A549 (cell line): ENCODE measurements at regions not wholly inside any gene's neighbourhood (a gene's known extent, or its start where the extent isn't known, plus 50 kb on each side); places are given as distances from the start of the nearest gene placed in this dataset.
"Not testable (repeated sequence)": the region's sequence is repeated elsewhere in the genome, so short reads cannot be mapped to it uniquely, and the experiment has no call there.

Experiments
- ATAC-seq, 2 experiments: fragments of 200-7000 bp in 1 of 2; fragments of >200 bp in 1 of 2; cut with Nextera tagmentation in 1 of 2; cut with Tn5 transposase in 1 of 2; 3 replicates each; pipeline versions ENCODE4 v1.8.0 to v1.9.1; 2018 to 2020; ENCODE audit warnings: mild to moderate bottlenecking in 1 of 2, moderate library complexity in 1 of 2
- CTCF ChIA-PET: fragments of 300-600 bp; sonication (Branson Sonifier 250); formaldehyde crosslinking; extraction: SDS; loops from one replicate; lab custom pipeline; 2021; ENCODE audit warnings: antibody characterized with exemption, inconsistent platforms; lab: Yijun Ruan, JAX
- POLR2A ChIA-PET: fragments of 350-600 bp; formaldehyde crosslinking; extraction: SDS; loops from one replicate; lab custom pipeline; 2021; ENCODE audit warnings: antibody characterized with exemption, inconsistent platforms; lab: Yijun Ruan, JAX
- DNase-seq, 2 experiments: peaks; one replicate each; pipeline versions ENCODE4 v3.0.0 to v3.0.0-alpha.2; 2011 to 2016; ENCODE audit warnings: low read depth in 1 of 2, low spot score in 1 of 2
- FAIRE-seq: peaks from 2 replicates; lab custom pipeline; 2011; peaks lifted over from hg19 to GRCh38; lab: Jason Lieb, UNC
- H3K27ac ChIP-seq, 2 experiments: fragments of >200 bp; sonication (Bioruptor Twin); formaldehyde crosslinking; 3 replicates each; pipeline ENCODE4 v1.5.1; 2016 to 2017
- H3K4me1 ChIP-seq: fragments of >200 bp; sonication (Bioruptor Twin); formaldehyde crosslinking; 3 replicates; pipeline ENCODE4 v1.6.1; 2016
- H3K4me2 ChIP-seq: fragments of >200 bp; sonication (Bioruptor Twin); formaldehyde crosslinking; 3 replicates; pipeline ENCODE4 v1.6.1; 2016
- H3K4me3 ChIP-seq: fragments of >200 bp; sonication (Bioruptor Twin); formaldehyde crosslinking; 3 replicates; pipeline ENCODE4 v1.5.1; 2016
- H3K9me3 ChIP-seq: fragments of >200 bp; sonication (Bioruptor Twin); formaldehyde crosslinking; 3 replicates; pipeline ENCODE4 v1.6.1; 2016
- CBX8 ChIP-seq: fragments of 200-600 bp; sonication (generic); IDR thresholded peaks from 2 replicates; pipeline ENCODE4 v1.6.1; 2016
- CEBPB ChIP-seq, 2 experiments: fragments of >200 bp in 1 of 2; sonication (Bioruptor Twin) in 1 of 2; formaldehyde crosslinking in 1 of 2; IDR thresholded peaks; 2 replicates each; pipeline ENCODE4 v1.6.1; 2012 to 2016
- CHD4 ChIP-seq: fragments of 200-600 bp; sonication (generic); IDR thresholded peaks from 2 replicates; pipeline ENCODE4 v1.6.1; 2016; ENCODE audit warnings: antibody characterized with exemption, mild to moderate bottlenecking, borderline replicate concordance
- ESRRA ChIP-seq: fragments of 150-350 bp; IDR thresholded peaks from 2 replicates; pipeline ENCODE4 v1.6.1; 2014; ENCODE audit warnings: mild to moderate bottlenecking, low read length, borderline replicate concordance
- FOSB ChIP-seq: fragments of 250-450 bp; sonication (Bioruptor Pico); IDR thresholded peaks from 2 replicates; pipeline ENCODE4 v1.5.0; 2020; ENCODE audit warnings: mild to moderate bottlenecking, moderate library complexity
- FOSL2 ChIP-seq, 2 experiments: fragments of 450-650 bp in 1 of 2; fragments of >200 bp in 1 of 2; sonication (Bioruptor Twin) in 1 of 2; formaldehyde crosslinking; IDR thresholded peaks; 2 replicates each; pipeline versions ENCODE4 v1.5.0 to v1.6.1; 2016 to 2020; ENCODE audit warnings: mild to moderate bottlenecking in 1 of 2, moderate library complexity in 1 of 2
- HEYL ChIP-seq: fragments of 250-450 bp; sonication (Bioruptor Pico); IDR thresholded peaks from 2 replicates; pipeline ENCODE4 v1.8.0; 2021; ENCODE audit warnings: mild to moderate bottlenecking, moderate library complexity
- HOXA7 ChIP-seq: fragments of 250-450 bp; sonication (Bioruptor Pico); IDR thresholded peaks from 2 replicates; pipeline ENCODE4 v1.5.0; 2020; ENCODE audit warnings: mild to moderate bottlenecking, moderate library complexity
- JUN ChIP-seq, 2 experiments: fragments of >200 bp; sonication (Bioruptor Twin); formaldehyde crosslinking; IDR thresholded peaks; 2 replicates in 1 of 2; 3 replicates in 1 of 2; pipeline ENCODE4 v1.6.1; 2016 to 2017
- JUNB ChIP-seq: fragments of >200 bp; sonication (Bioruptor Twin); formaldehyde crosslinking; IDR thresholded peaks from 2 replicates; pipeline ENCODE4 v1.6.1; 2016
- KDM1A ChIP-seq: fragments of 200-600 bp; sonication (generic); IDR thresholded peaks from 2 replicates; pipeline ENCODE4 v1.6.1; 2016; ENCODE audit warnings: low read depth, mild to moderate bottlenecking
- KDM5A ChIP-seq: fragments of 200-600 bp; sonication (generic); IDR thresholded peaks from 2 replicates; pipeline ENCODE4 v1.6.1; 2016; ENCODE audit warnings: antibody characterized with exemption, mild to moderate bottlenecking
- NFE2L2 ChIP-seq: fragments of 150-350 bp; conservative IDR thresholded peaks from 2 replicates; pipeline ENCODE4 v1.6.1; 2014; ENCODE audit warnings: low read length
- NR3C1 ChIP-seq: fragments of >200 bp; sonication (Bioruptor Twin); formaldehyde crosslinking; IDR thresholded peaks from 3 replicates; pipeline ENCODE4 v1.6.1; 2017
- PHF8 ChIP-seq: fragments of 200-600 bp; sonication (generic); IDR thresholded peaks from 2 replicates; pipeline ENCODE4 v1.6.1; 2016; ENCODE audit warnings: low read depth, mild to moderate bottlenecking, antibody characterized with exemption, moderate library complexity, borderline replicate concordance
- RAD21 ChIP-seq, 2 experiments: fragments of >200 bp in 1 of 2; sonication (Bioruptor Twin) in 1 of 2; formaldehyde crosslinking in 1 of 2; IDR thresholded peaks in 1 of 2; conservative IDR thresholded peaks in 1 of 2; 2 replicates in 1 of 2; 3 replicates in 1 of 2; pipeline ENCODE4 v1.6.1; 2012 to 2018; ENCODE audit warnings: inconsistent platforms in 1 of 2
- RCOR1 ChIP-seq: fragments of 150-350 bp; IDR thresholded peaks from 2 replicates; pipeline ENCODE4 v1.6.1; 2014; ENCODE audit warnings: antibody characterized with exemption, low read length, low read depth
- RFX5 ChIP-seq: fragments of 450-650 bp; IDR thresholded peaks from 2 replicates; pipeline ENCODE4 v1.7.1; 2014; ENCODE audit warnings: antibody characterized with exemption, mild to moderate bottlenecking, moderate library complexity
- TP53 ChIP-seq: fragments of 250-450 bp; sonication (Bioruptor Pico); IDR thresholded peaks from 2 replicates; pipeline ENCODE4 v1.5.0; 2021; ENCODE audit warnings: mild to moderate bottlenecking, moderate library complexity
- ZSCAN20 ChIP-seq: fragments of 250-450 bp; sonication (Bioruptor Pico); IDR thresholded peaks from 2 replicates; pipeline ENCODE4 v1.8.0; 2022; ENCODE audit warnings: mild to moderate bottlenecking, moderate library complexity
- WGBS: methylation state at CpG from one replicate; pipeline ENCODE4 v1.1.6; 2017; ENCODE audit errors: missing lambda C conversion rate; 5-methylcytosine and 5-hydroxymethylcytosine counted together
- TF ChIP-seq, protein P1 (sequence below): fragments of >200 bp; sonication (Bioruptor Twin); formaldehyde crosslinking; IDR thresholded peaks from 2 replicates; pipeline ENCODE4 v1.6.1; 2016
- TF ChIP-seq, protein P2 (sequence below): IDR thresholded peaks from 2 replicates; pipeline ENCODE4 v1.6.1; 2012
- TF ChIP-seq, protein P3 (sequence below): fragments of 250-450 bp; sonication (Bioruptor Pico); IDR thresholded peaks from 2 replicates; pipeline ENCODE4 v1.5.0; 2020; ENCODE audit warnings: low read depth, mild to moderate bottlenecking, moderate library complexity

DNA sequence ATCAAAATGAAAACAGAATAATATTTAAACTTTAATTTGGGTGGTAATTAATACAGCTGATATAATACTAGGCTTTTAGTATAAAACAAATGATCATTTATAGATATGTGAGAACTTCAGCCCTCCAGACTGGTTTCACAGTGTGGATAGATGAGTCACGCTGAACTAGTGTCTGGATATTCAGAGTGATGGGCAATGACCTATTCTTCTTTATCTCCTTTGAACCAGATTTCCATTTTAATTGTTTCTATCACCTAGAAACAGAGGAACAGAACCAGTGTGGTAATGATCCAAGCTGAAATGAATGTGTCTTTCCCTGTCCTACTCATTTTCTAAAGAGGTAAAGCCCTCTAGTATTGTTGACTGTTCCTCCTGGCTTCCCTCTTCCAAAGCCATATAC lies 155.2 kb upstream of the GK2 start:
- TF ChIP-seq NR3C1 = no peak
- TF ChIP-seq TP53 (CRISPR knock-in tag) = no peak
- TF ChIP-seq KDM5A = no peak
- no peak for TF ChIP-seq ESRRA
- TF ChIP-seq RFX5 = no peak
- TF ChIP-seq PHF8 = no peak
- TF ChIP-seq, protein P1, sequence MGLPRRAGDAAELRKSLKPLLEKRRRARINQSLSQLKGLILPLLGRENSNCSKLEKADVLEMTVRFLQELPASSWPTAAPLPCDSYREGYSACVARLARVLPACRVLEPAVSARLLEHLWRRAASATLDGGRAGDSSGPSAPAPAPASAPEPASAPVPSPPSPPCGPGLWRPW = no peak
- no peak for TF ChIP-seq CBX8
- Histone ChIP-seq H3K9me3 (no peaks in the 10 kb centered on the region), H3K4me2 (no peak overlapping the region), H3K27ac (no peak overlapping the region), H3K4me3 (no peak overlapping the region), H3K4me1 (no peaks in the 10 kb centered on the region)
- ATAC-seq = no peak
- no peak for DNase-seq
- FAIRE-seq = no peak
- ChIA-PET POLR2A (no interaction called here), CTCF (no interaction called here)
- whole genome bisulfite sequencing = 0% methylated on average over 1 of the region's 1 CpG

DNA sequence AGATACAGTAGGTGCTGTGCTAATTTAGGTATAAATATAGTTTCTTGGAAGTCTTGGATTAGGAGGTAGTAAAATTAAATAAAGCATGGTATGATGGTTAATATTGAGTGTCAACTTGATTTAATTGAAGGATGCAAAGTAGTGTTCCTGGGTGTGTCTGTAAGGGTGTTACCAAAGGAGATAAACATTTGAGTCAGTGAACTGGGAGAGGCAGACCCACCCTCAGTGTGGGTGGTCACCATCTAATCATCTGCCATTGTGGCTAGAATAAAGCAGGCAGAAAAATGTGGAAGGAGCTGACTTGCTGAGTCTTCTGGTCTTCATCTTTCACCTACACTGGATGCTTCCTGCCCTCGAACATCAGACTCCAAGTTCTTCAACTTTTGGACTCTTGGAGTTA lies 153.7 kb upstream of the GK2 start:
- DNase-seq (no peak), FAIRE-seq (no peak), ATAC-seq (no peak)
- POLR2A ChIA-PET = no interaction called here
- Histone ChIP-seq H3K4me3 (no peak overlapping the region), H3K27ac (no peak overlapping the region), H3K4me2 (no peak overlapping the region), H3K9me3 (no peaks in the 10 kb centered on the region), H3K4me1 (no peaks in the 10 kb centered on the region)
- CTCF ChIA-PET = interaction anchor here (0.6 kb wide), 1 partner anchor 593 kb away, joined by 3 read pairs; no protein-coding TSS in a partner anchor
- 11% methylated on average over 1 of the region's 1 CpG for WGBS
- TF ChIP-seq HEYL (no peak), PHF8 (no peak), FOSL2 (IDR thresholded peaks at IDR 0.05) (no peak), FOSL2 (CRISPR knock-in tag; IDR thresholded peaks at IDR 0.05) (no peak), HOXA7 (no peak), KDM1A (no peak), TP53 (CRISPR knock-in tag) (no peak), CEBPB (IDR thresholded peaks at IDR 0.05) (no peak), ZSCAN20 (no peak), NFE2L2 (no peak), RCOR1 (no peak), JUNB (no peak), CHD4 (no peak), NR3C1 (no peak), RAD21 (conservative IDR thresholded peaks at IDR 0.05 in 1 of 2, IDR thresholded peaks at IDR 0.05 in 1 of 2) (no peak), FOSB (CRISPR knock-in tag) (no peak), JUN (IDR thresholded peaks at IDR 0.05) (no peak)
- TF ChIP-seq, protein P2, sequence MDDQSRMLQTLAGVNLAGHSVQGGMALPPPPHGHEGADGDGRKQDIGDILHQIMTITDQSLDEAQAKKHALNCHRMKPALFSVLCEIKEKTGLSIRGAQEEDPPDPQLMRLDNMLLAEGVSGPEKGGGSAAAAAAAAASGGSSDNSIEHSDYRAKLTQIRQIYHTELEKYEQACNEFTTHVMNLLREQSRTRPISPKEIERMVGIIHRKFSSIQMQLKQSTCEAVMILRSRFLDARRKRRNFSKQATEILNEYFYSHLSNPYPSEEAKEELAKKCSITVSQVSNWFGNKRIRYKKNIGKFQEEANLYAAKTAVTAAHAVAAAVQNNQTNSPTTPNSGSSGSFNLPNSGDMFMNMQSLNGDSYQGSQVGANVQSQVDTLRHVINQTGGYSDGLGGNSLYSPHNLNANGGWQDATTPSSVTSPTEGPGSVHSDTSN = no peak
- TF ChIP-seq, protein P1 = no peak
- TF ChIP-seq, protein P3, sequence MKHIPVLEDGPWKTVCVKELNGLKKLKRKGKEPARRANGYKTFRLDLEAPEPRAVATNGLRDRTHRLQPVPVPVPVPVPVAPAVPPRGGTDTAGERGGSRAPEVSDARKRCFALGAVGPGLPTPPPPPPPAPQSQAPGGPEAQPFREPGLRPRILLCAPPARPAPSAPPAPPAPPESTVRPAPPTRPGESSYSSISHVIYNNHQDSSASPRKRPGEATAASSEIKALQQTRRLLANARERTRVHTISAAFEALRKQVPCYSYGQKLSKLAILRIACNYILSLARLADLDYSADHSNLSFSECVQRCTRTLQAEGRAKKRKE (CRISPR knock-in tag) = no peak
- TF ChIP-seq, all 56 proteins: peak for 0

DNA sequence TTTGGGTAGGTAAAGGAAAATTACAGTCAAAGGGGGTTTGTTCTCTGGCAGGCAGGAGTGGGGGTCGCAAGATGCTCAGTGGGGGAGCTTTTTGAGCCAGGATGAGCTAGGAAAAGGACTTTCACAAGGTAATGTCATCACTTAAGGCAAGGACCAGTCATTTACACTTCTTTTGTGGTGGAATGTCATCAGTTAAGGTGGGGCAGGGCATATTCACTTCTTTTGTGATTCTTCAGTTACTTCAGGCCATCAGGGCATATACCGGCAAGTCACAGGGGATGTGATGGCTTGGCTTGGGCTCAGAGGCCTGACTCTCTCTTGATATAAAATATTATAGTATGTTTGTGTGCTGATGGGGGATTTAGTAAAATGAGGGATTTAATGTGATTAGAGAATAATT lies 151.4 kb upstream of the GK2 start:
- H3K27ac ChIP-seq, H3K4me1 ChIP-seq, FAIRE-seq, H3K4me3 ChIP-seq, DNase-seq, ATAC-seq, POLR2A ChIA-PET, CTCF ChIA-PET, H3K9me3 ChIP-seq, H3K4me2 ChIP-seq: not testable (repeated sequence)
- WGBS = 10% methylated on average over 1 of the region's 2 CpGs
